ENCODE measurements at regions not wholly inside any gene's neighbourhood (a gene's known extent, or its start where the extent isn't known, plus 50 kb on each side); places are given as distances from the start of the nearest gene placed in this dataset.

DNA sequence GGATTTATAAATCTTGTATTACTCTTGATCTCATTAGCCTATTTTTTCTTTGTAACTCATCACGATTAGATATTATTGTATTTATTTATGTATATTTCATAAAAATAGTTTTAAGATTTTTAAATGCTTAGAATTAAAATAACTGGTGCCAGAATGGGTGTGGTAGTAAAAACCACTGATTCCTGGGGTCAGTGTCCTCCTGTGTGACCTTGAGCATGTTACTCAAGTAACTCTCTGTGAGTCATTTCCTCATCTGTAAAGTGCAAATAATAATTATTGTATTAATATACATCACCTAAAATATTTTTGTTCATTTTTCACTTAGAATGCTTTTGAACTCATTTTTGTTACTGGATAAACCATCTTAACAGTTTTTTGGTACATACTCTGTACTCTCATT lies 91.3 kb upstream of the TMEM229A start:
- no peak for ATAC-seq
- H3K27me3 ChIP-seq, result no peaks in the 10 kb centered on the region
- no peak overlapping the region for H3K27ac ChIP-seq
- intact Hi-C loops (cut with DNase I), result no loop called here
- DNase-seq, result no peak
- peaks cover 0 to 4% of the 10 kb centered on the region in 2 donors for H3K9me3 ChIP-seq
- no peak for TF ChIP-seq CTCF (IDR thresholded peaks at IDR 0.05)
- H3K36me3 ChIP-seq, result no peaks in the 10 kb centered on the region
- no peak overlapping the region for H3K4me3 ChIP-seq
- H3K4me1 ChIP-seq, result no peaks in the 10 kb centered on the region

DNA sequence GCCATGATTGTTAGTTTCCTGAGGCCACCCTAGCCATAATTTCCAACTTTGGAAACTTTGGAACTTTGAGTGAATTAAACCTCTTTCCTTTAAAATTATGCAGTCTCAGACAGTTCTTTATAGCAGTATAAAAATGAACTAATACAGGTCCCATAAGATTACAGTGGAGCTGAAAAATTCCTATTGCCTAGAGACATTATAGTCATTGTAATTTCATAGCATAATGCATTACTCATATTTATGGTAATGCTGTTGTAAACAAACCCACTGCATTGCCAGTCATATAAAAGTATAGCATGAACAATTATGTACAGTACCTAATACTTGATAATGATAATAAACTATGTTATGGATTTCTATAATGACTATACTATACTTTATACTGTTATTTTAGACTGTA lies 88.0 kb upstream of the TMEM229A start:
- Histone ChIP-seq H3K9me3 (peaks cover 0 to 4% of the 10 kb centered on the region in 2 donors), H3K4me3 (no peak overlapping the region), H3K4me1 (no peaks in the 10 kb centered on the region), H3K27ac (no peak overlapping the region), H3K27me3 (no peaks in the 10 kb centered on the region), H3K36me3 (no peaks in the 10 kb centered on the region)
- ATAC-seq, result no peak
- TF ChIP-seq CTCF (IDR thresholded peaks at IDR 0.05), result no peak
- DNase-seq, result no peak
- intact Hi-C loops (cut with DNase I), result no loop called here

DNA sequence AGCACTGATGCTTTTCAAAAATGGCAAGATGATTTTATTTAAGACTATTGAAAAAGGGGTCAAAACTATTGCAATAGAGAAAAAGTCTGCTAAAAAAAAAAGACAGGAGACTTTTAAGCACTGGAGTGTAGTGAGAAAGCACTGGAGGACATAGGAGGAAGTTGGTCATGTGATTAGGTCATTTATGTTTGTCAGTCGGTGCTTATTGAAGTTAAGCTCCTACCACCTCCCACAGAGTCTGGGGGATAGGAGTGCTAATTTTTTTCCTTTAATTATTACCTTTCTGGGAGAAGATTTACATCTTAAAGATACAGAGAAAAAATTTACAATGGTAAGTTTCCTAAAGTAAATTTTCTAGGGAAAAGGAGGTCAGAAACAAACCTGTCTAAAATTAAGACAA lies 80.2 kb upstream of the TMEM229A start:
- H3K27ac ChIP-seq, result no peak overlapping the region
- DNase-seq (no peak), ATAC-seq (no peak)
- H3K9me3 ChIP-seq, result peaks cover 0 to 6% of the 10 kb centered on the region in 2 donors
- no peaks in the 10 kb centered on the region for H3K27me3 ChIP-seq
- no peaks in the 10 kb centered on the region for H3K4me1 ChIP-seq
- TF ChIP-seq CTCF (IDR thresholded peaks at IDR 0.05), result no peak
- intact Hi-C loops (cut with DNase I), result no loop called here
- H3K4me3 ChIP-seq, result no peak overlapping the region
- no peaks in the 10 kb centered on the region for H3K36me3 ChIP-seq

- H3K27ac ChIP-seq, result no peak overlapping the region
- no peak for TF ChIP-seq CTCF (IDR thresholded peaks at IDR 0.05)
- no peaks in the 10 kb centered on the region for H3K27me3 ChIP-seq
- no peak for ATAC-seq
- intact Hi-C loops (cut with DNase I), result no loop called here
- no peak for DNase-seq
- H3K4me1 ChIP-seq, result no peaks in the 10 kb centered on the region
- no peak overlapping the region for H3K4me3 ChIP-seq
- no peaks in the 10 kb centered on the region for H3K36me3 ChIP-seq
- H3K9me3 ChIP-seq, result peaks cover 0 to 4% of the 10 kb centered on the region in 2 donors
These were observed 73.7 kb upstream of the TMEM229A start for GRCh38 chr7:124106575-124106974.

GRCh38 chr7:124101173-124101768 lies 68.4 kb upstream of the TMEM229A start:
- TF ChIP-seq CTCF (IDR thresholded peaks at IDR 0.05), result peak in 1 of 2 donors; percentile 28
- no peak overlapping the region for H3K27ac ChIP-seq
- no peak overlapping the region for H3K4me3 ChIP-seq
- no peaks in the 10 kb centered on the region for H3K36me3 ChIP-seq
- DNase-seq (no peak), ATAC-seq (peak; percentile 53)
- intact Hi-C loops (cut with DNase I), result no loop called here
- H3K4me1 ChIP-seq, result no peaks in the 10 kb centered on the region
- H3K27me3 ChIP-seq, result no peaks in the 10 kb centered on the region
- peaks cover 0 to 4% of the 10 kb centered on the region in 2 donors for H3K9me3 ChIP-seq
